Mesodermal cell (in vitro differentiated cells): ENCODE measurements at regions not wholly inside any gene's neighbourhood (a gene's known extent, or its start where the extent isn't known, plus 50 kb on each side); places are given as distances from the start of the nearest gene placed in this dataset.

Experiments
- H3K27ac ChIP-seq: 2 replicates; pipeline ENCODE4 v1.7.0; 2013; ENCODE audit warnings: mild to moderate bottlenecking, low read depth, low read length, moderate library complexity; ENCODE audit not compliant: severe bottlenecking
- H3K36me3 ChIP-seq: 2 replicates; pipeline ENCODE4 v1.7.1; 2013; ENCODE audit warnings: mild to moderate bottlenecking, low read length, moderate library complexity; ENCODE audit not compliant: control insufficient read depth, insufficient read depth
- H3K4me1 ChIP-seq: one replicate; pipeline ENCODE4 v1.7.1; 2013; ENCODE audit warnings: mild to moderate bottlenecking, low read length; ENCODE audit not compliant: insufficient read depth, control insufficient read depth, poor library complexity, severe bottlenecking
- H3K4me3 ChIP-seq: 2 replicates; pipeline ENCODE4 v1.7.0; 2013; ENCODE audit warnings: low read length, control low read depth, mild to moderate bottlenecking; ENCODE audit not compliant: insufficient read depth, poor library complexity, severe bottlenecking; ENCODE audit errors: extremely low read depth
- H3K9me3 ChIP-seq: 2 replicates; pipeline ENCODE4 v1.7.1; 2013; ENCODE audit warnings: mild to moderate bottlenecking, low read length, moderate library complexity; ENCODE audit not compliant: control insufficient read depth
- WGBS, 2 experiments: methylation state at CpG; one replicate each; pipeline ENCODE4 v1.1.5; 2013; ENCODE audit warnings: missing lambda C conversion rate in 2 of 2; ENCODE audit not compliant: insufficient coverage in 2 of 2; 5-methylcytosine and 5-hydroxymethylcytosine counted together

- H3K4me1 ChIP-seq = no peaks in the 10 kb centered on the region
- H3K27ac ChIP-seq = no peak overlapping the region
- no peaks in the 10 kb centered on the region for H3K36me3 ChIP-seq
- no peak overlapping the region for H3K4me3 ChIP-seq
- no peaks in the 10 kb centered on the region for H3K9me3 ChIP-seq
- WGBS, 2 experiments = 88 to 90% methylated on average over 1 of the region's 3 CpGs
Measured at GRCh38 chr12:126232711-126233110, 1167.5 kb downstream of the AACS start.

GRCh38 chr12:126233625-126234024, 1168.4 kb downstream of the AACS start:
- Histone ChIP-seq H3K4me1 (no peaks in the 10 kb centered on the region), H3K9me3 (no peaks in the 10 kb centered on the region), H3K4me3 (no peak overlapping the region), H3K27ac (no peak overlapping the region), H3K36me3 (no peaks in the 10 kb centered on the region)
- 67% methylated on average over 2 of the region's 3 CpGs; no CpG with 5 or more reads in 1 of the 2 experiments for WGBS, 2 experiments

- Histone ChIP-seq H3K4me1 (peaks cover 2% of the 10 kb centered on the region), H3K27ac (no peak overlapping the region), H3K4me3 (no peak overlapping the region), H3K36me3 (no peaks in the 10 kb centered on the region), H3K9me3 (no peaks in the 10 kb centered on the region)
- no CpG with 5 or more reads among the region's 4 CpGs for WGBS, 2 experiments
Measured at GRCh38 chr12:126243814-126244440, 1178.7 kb downstream of the AACS start.

- Histone ChIP-seq H3K36me3 (no peaks in the 10 kb centered on the region), H3K4me1 (peaks cover 2% of the 10 kb centered on the region), H3K27ac (no peak overlapping the region), H3K9me3 (peaks cover 3% of the 10 kb centered on the region), H3K4me3 (no peak overlapping the region)
- no CpG with 5 or more reads among the region's 1 CpG for WGBS, 2 experiments
Measured at GRCh38 chr12:126247936-126248335, 1182.7 kb downstream of the AACS start.

- H3K36me3 ChIP-seq = no peaks in the 10 kb centered on the region
- H3K4me1 ChIP-seq = peaks cover 2% of the 10 kb centered on the region
- H3K9me3 ChIP-seq = peaks cover 3% of the 10 kb centered on the region
- no peak overlapping the region for H3K4me3 ChIP-seq
- no peak overlapping the region for H3K27ac ChIP-seq
- WGBS, 2 experiments = 88 to 94% methylated on average over 3 to 8 of the region's 8 CpGs
Measured at GRCh38 chr12:126248871-126249403, 1183.7 kb downstream of the AACS start.

DNA sequence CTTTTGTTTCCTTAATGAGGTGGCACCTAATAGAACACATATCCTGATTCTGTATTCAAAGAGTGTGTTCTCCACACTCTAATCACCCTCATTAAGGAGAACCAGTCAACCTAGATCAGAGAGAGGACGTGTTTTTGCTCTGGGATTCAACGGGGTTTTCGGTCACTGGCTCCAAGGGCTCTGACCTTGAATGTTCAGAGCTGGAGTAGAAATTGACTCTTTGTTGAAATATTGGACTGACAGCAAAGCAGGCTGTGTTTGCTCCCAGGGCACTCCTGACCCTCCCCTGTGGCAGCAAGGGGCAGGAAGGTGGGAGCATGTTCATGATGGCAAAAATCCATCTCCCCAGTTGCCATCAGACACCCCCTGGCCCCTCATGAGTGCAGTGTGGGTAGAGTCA, 1193.0 kb downstream of the AACS start:
- Histone ChIP-seq H3K4me3 (no peak overlapping the region), H3K27ac (no peak overlapping the region), H3K9me3 (no peaks in the 10 kb centered on the region), H3K4me1 (no peaks in the 10 kb centered on the region), H3K36me3 (no peaks in the 10 kb centered on the region)
- WGBS, 2 experiments = 80% methylated on average over 3 of the region's 3 CpGs; no CpG with 5 or more reads in 1 of the 2 experiments

- H3K9me3 ChIP-seq = no peaks in the 10 kb centered on the region
- 80 to 82% methylated on average over 2 to 3 of the region's 5 CpGs for WGBS, 2 experiments
- no peaks in the 10 kb centered on the region for H3K36me3 ChIP-seq
- no peak overlapping the region for H3K4me3 ChIP-seq
- H3K27ac ChIP-seq = no peak overlapping the region
- no peaks in the 10 kb centered on the region for H3K4me1 ChIP-seq
Measured at GRCh38 chr12:126262829-126263228, 1197.6 kb downstream of the AACS start.

DNA sequence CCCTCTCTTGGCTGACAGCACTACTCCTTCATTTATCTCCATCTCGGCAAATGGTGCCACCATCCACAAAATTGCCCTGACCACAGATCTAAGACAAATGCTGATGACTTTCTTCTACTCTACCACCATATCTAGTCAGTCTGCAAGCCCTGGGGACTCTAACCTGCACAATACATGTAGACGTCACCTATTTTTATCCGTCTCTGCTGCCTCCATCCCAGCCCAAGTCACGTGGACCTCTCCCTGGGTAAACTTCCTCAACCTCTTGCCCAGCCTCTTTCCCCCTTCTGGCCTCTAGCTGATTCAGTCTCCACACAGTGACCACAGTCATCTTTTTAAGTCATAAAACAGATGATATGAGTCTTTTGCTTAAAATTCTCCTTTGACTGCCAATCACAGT, 1203.0 kb downstream of the AACS start:
- Histone ChIP-seq H3K4me1 (no peaks in the 10 kb centered on the region), H3K4me3 (no peak overlapping the region), H3K36me3 (no peaks in the 10 kb centered on the region), H3K9me3 (no peaks in the 10 kb centered on the region), H3K27ac (no peak overlapping the region)
- 83 to 84% methylated on average over 3 to 4 of the region's 4 CpGs for WGBS, 2 experiments

DNA sequence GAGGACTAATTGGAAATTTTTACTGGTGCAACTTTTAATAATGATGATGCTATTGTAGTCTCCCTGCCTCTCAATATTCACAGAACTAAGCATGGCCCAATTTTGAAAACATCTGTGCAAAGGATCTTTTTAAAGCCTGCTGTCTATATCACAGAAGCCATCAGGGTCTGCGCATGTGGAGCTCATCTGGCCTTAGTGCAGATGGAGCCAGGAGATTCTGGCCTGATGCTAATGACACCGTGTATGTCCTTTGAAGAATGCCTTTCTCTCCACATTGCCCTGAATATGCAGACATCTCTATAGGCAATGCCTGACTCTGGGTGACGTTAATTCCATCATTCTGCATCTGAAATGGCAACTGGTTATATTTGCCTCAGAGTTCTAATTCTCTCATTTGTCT, 1205.9 kb downstream of the AACS start:
- no peaks in the 10 kb centered on the region for H3K4me1 ChIP-seq
- H3K9me3 ChIP-seq = peaks cover 6% of the 10 kb centered on the region
- WGBS, 2 experiments = 79 to 86% methylated on average over 3 of the region's 3 CpGs
- H3K36me3 ChIP-seq = no peaks in the 10 kb centered on the region
- no peak overlapping the region for H3K27ac ChIP-seq
- no peak overlapping the region for H3K4me3 ChIP-seq

DNA sequence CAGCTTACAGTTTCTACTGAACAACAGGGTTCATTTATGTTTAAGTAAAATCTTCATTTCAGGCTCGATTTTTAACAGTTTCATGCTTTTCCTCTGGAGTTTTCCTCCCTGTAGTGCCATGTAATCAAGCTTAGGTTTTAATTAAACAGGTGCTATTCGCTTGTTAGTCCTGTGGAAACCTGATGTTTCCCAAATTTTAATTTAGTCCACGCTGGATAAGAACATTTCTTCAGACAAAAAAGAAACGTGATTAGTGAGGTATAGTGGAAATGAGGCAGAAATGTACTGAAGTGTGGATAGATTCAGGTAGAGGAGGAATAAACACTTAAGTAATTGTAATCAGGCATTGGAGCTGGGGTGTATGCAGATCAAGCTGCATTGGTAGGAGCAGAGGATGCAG, 1217.5 kb downstream of the AACS start:
- Histone ChIP-seq H3K4me1 (no peaks in the 10 kb centered on the region), H3K27ac (no peak overlapping the region), H3K9me3 (no peaks in the 10 kb centered on the region), H3K4me3 (no peak overlapping the region), H3K36me3 (no peaks in the 10 kb centered on the region)
- 71 to 75% methylated on average over 4 of the region's 4 CpGs for WGBS, 2 experiments

DNA sequence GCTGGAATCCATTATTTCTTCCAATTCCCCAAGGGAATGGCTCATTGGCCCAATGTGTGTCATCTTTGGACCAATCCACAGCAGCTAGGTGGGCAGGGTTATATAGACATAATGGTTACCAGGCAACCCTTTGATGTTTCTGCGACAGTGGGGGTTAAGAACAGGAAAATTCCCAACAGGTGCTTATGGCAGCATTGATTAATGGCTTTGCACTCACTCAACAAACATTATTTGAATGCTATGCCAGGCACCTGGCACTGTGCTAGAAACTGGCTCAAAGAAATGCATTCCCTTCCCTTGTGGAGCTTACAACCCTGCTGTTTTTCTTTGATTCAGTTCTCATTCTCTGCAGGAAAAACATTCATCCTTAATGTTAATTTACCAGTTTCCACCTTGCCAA, 1221.0 kb downstream of the AACS start:
- Histone ChIP-seq H3K4me1 (peaks cover 2% of the 10 kb centered on the region), H3K4me3 (no peak overlapping the region), H3K9me3 (no peaks in the 10 kb centered on the region), H3K27ac (no peak overlapping the region), H3K36me3 (no peaks in the 10 kb centered on the region)
- WGBS, 2 experiments = 100% methylated on average over 1 of the region's 1 CpG
